PC-9 (cell line): ENCODE measurements at regions not wholly inside any gene's neighbourhood (a gene's known extent, or its start where the extent isn't known, plus 50 kb on each side); places are given as distances from the start of the nearest gene placed in this dataset.
"Not testable (repeated sequence)": the region's sequence is repeated elsewhere in the genome, so short reads cannot be mapped to it uniquely, and the experiment has no call there.

Source experiments
- BruUV-seq: library from RNA; stranded (reverse); fragments of 400-500 nt; replicated peaks from 2 replicates; lab custom pipeline; 2021; lab: Mats Ljungman, UMichigan
- CTCF ChIA-PET: fragments of 300-600 bp; sonication (Branson Sonifier 250); formaldehyde crosslinking; loops from one replicate; lab custom pipeline; 2022; ENCODE audit warnings: antibody characterized with exemption; lab: Charles Lee
- POLR2A ChIA-PET: fragments of 300-600 bp; sonication (Branson Sonifier 250); formaldehyde crosslinking; loops from one replicate; lab custom pipeline; 2022; ENCODE audit warnings: antibody characterized with exemption; ENCODE audit not compliant: unreplicated experiment; lab: Charles Lee
- DNase-seq, 2 experiments: peaks; one replicate each; pipeline versions ENCODE4 v3.0.0 to v3.0.0-alpha.2; 2015 to 2022; ENCODE audit warnings: mixed read lengths in 1 of 2
- H2AFZ ChIP-seq: fragments of 200-600 bp; sonication (generic); 2 replicates; pipeline ENCODE4 v1.8.1; 2017; ENCODE audit warnings: antibody characterized with exemption
- H3F3A ChIP-seq: fragments of 200-600 bp; sonication (generic); 2 replicates; pipeline ENCODE4 v1.8.1; 2017; ENCODE audit warnings: antibody characterized with exemption, mild to moderate bottlenecking, low read depth; ENCODE audit not compliant: insufficient read depth
- H3K27ac ChIP-seq: fragments of 200-600 bp; sonication (generic); 2 replicates; pipeline ENCODE4 v1.6.1; 2016; ENCODE audit warnings: mixed run types
- H3K27me3 ChIP-seq: fragments of 200-600 bp; sonication (generic); 2 replicates; pipeline ENCODE4 v1.6.1; 2016; ENCODE audit warnings: low read depth, mixed run types; ENCODE audit not compliant: insufficient read depth
- H3K36me3 ChIP-seq: fragments of 200-600 bp; sonication (generic); 2 replicates; pipeline ENCODE4 v1.6.1; 2016; ENCODE audit warnings: low read depth, mixed run types
- H3K4me1 ChIP-seq: fragments of 200-600 bp; sonication (generic); replicated peaks from 2 replicates; pipeline ENCODE4 v1.6.1; 2016; ENCODE audit warnings: mixed run types; ENCODE audit not compliant: insufficient read depth
- H3K4me2 ChIP-seq: fragments of 200-600 bp; sonication (generic); 2 replicates; pipeline ENCODE4 v1.6.1; 2017; ENCODE audit warnings: mixed run types
- H3K4me3 ChIP-seq: fragments of 200-600 bp; sonication (generic); 2 replicates; pipeline ENCODE4 v1.6.1; 2016; ENCODE audit warnings: mixed run types
- H3K79me2 ChIP-seq: fragments of 200-600 bp; sonication (generic); 2 replicates; pipeline ENCODE4 v1.6.1; 2017; ENCODE audit warnings: low read depth, mixed run types
- H3K9me2 ChIP-seq: fragments of 200-600 bp; sonication (generic); 2 replicates; pipeline ENCODE4 v1.8.1; 2017; ENCODE audit warnings: mild to moderate bottlenecking; ENCODE audit not compliant: insufficient read depth
- H3K9me3 ChIP-seq: fragments of 200-600 bp; sonication (generic); 2 replicates; pipeline ENCODE4 v1.8.1; 2016; ENCODE audit warnings: low read depth; ENCODE audit not compliant: insufficient read depth
- H4K20me1 ChIP-seq: fragments of 200-600 bp; sonication (generic); 2 replicates; pipeline ENCODE4 v1.8.1; 2017; ENCODE audit not compliant: insufficient read depth
- CTCF ChIP-seq: fragments of 200-600 bp; sonication (generic); conservative IDR thresholded peaks from 2 replicates; pipeline ENCODE4 v1.6.1; 2017; ENCODE audit warnings: mixed run types, antibody characterized with exemption, mild to moderate bottlenecking, moderate library complexity
- EZH2 ChIP-seq: fragments of 200-600 bp; sonication (generic); IDR thresholded peaks from 2 replicates; pipeline ENCODE4 v1.8.0; 2017; ENCODE audit warnings: antibody characterized with exemption, low read depth
- intact Hi-C: fragments of 100-400 bp; cut with micrococcal nuclease; formaldehyde crosslinking; loops from one replicate; pipeline ENCODE4 v1.10.0; 2022; ENCODE audit not compliant: unreplicated experiment

DNA sequence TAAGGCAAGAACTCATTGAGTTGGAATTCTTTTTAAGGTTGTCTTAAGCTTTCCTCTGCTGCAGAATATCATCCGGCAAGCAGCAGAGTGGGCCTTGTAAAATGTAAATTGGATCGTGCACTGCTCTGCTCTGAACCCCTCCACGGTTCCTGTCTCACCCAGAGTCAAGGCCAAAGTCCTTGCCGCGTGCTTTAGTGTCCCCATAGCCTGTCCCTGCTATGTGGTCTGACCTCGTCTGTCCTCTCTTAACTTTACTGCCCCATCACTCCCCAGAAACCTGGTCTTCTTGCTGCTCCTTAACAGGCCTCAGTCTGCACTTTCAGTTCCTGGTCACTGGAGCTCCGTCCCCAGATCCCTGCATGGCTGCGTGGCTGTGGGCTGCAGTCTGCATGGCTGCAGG lies 121.6 kb upstream of the SDK1 start:
- no peak overlapping the region for H3K4me2 ChIP-seq
- no TSS peak for BruUV-seq
- CTCF ChIA-PET, result no interaction called here

DNA sequence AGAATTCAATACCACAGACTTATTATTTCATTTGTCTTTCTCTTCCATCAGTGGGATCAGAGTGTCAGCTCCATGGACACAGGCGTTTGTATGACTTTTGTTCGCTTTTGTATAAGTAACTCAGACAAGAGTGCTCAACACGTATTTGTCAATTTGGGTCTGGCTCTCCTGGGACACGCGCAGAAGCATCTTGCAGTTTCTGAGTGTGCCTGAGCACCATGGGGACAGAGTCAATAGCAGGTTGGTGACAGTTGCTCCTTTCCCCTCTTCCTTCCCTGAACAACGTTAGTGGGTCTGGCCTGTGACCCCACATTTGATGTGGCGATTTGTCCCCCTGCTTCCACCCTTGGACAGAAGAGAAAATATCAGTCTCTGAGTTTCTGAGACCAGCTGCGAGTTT lies 120.4 kb upstream of the SDK1 start:
- Histone ChIP-seq H3F3A (no peaks in the 10 kb centered on the region), H2AFZ (no peak overlapping the region), H3K27ac (no peak overlapping the region), H3K4me2 (no peak overlapping the region), H4K20me1 (no peaks in the 10 kb centered on the region), H3K4me3 (no peak overlapping the region), H3K36me3 (no peaks in the 10 kb centered on the region), H3K4me1 (no peaks in the 10 kb centered on the region), H3K9me2 (no peaks in the 10 kb centered on the region), H3K79me2 (no peaks in the 10 kb centered on the region), H3K9me3 (no peaks in the 10 kb centered on the region), H3K27me3 (no peaks in the 10 kb centered on the region)
- BruUV-seq, result no TSS peak
- intact Hi-C loops, result no loop called here
- DNase-seq, result no peak
- ChIA-PET POLR2A (no interaction called here), CTCF (no interaction called here)
- no peak for TF ChIP-seq CTCF
- TF ChIP-seq EZH2, result no peak

More for the DNA sequence above, 121.6 kb upstream of the SDK1 start:
- Histone ChIP-seq H3K36me3 (no peaks in the 10 kb centered on the region), H2AFZ (no peak overlapping the region), H3K4me1 (no peaks in the 10 kb centered on the region), H3K27me3 (no peaks in the 10 kb centered on the region), H3F3A (no peaks in the 10 kb centered on the region), H3K27ac (no peak overlapping the region), H3K9me3 (no peaks in the 10 kb centered on the region), H3K9me2 (no peaks in the 10 kb centered on the region), H4K20me1 (no peaks in the 10 kb centered on the region), H3K79me2 (no peaks in the 10 kb centered on the region), H3K4me3 (no peak overlapping the region)
- intact Hi-C loops, result no loop called here
- TF ChIP-seq CTCF (no peak), EZH2 (no peak)
- no peak for DNase-seq
- POLR2A ChIA-PET, result no interaction called here

- DNase-seq, H4K20me1 ChIP-seq, H3F3A ChIP-seq, H3K27me3 ChIP-seq, H3K4me1 ChIP-seq, H3K9me3 ChIP-seq, H3K36me3 ChIP-seq, H3K9me2 ChIP-seq, POLR2A ChIA-PET, H3K4me2 ChIP-seq, H2AFZ ChIP-seq, CTCF ChIA-PET, H3K79me2 ChIP-seq, intact Hi-C loops, H3K4me3 ChIP-seq, BruUV-seq, H3K27ac ChIP-seq: not testable (repeated sequence)
Measured at GRCh38 chr7:3182055-3182454, 119.0 kb upstream of the SDK1 start.

DNA sequence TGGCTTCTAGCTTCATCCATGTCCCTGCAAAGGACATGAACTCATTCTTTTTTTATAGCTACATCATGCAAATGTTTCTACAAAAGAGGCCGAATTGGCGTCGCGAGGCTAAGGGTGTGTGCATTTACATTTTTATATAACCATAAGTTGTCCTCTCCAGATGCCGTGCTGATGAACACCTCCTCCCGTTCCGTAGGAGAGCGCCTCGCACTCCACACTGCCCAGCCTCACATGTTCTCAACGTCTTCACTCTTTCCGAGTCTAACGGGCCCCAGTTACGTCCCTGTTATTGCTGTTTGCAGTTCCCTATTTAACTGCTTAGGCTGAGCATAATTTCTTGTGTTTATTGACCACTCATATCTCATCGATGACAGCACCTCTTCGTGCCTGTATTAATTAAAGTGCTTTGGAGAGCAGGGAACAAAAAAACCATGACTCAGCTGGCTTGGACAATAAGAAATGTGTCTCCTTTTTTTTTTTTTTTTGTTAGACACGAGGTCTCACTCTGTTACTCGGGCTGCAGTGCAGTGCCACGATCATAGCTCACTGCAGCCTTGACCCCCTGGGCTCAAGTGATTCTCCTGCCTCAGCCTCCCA lies 113.5 kb upstream of the SDK1 start:
- CTCF ChIA-PET, result no interaction called here
- BruUV-seq, result no TSS peak

More for the DNA sequence above, 113.5 kb upstream of the SDK1 start:
- no peaks in the 10 kb centered on the region for H4K20me1 ChIP-seq
- no peaks in the 10 kb centered on the region for H3K9me2 ChIP-seq
- H3K79me2 ChIP-seq, result no peaks in the 10 kb centered on the region
- POLR2A ChIA-PET, result no interaction called here
- no peak overlapping the region for H3K27ac ChIP-seq
- no peaks in the 10 kb centered on the region; the same call in 1 of the 2 replicates for H3K4me1 ChIP-seq
- no peaks in the 10 kb centered on the region for H3K9me3 ChIP-seq
- TF ChIP-seq CTCF (no peak), EZH2 (no peak)
- H3K36me3 ChIP-seq, result no peaks in the 10 kb centered on the region
- no peak overlapping the region for H3K4me2 ChIP-seq
- intact Hi-C loops, result no loop called here
- no peaks in the 10 kb centered on the region for H3K27me3 ChIP-seq
- no peak for DNase-seq
- no peaks in the 10 kb centered on the region for H3F3A ChIP-seq
- no peak overlapping the region for H3K4me3 ChIP-seq
- H2AFZ ChIP-seq, result no peak overlapping the region
